HEK293T (cell line): ENCODE measurements at regions not wholly inside any gene's neighbourhood (a gene's known extent, or its start where the extent isn't known, plus 50 kb on each side); places are given as distances from the start of the nearest gene placed in this dataset.

Source experiments
- ARNT ChIP-seq: fragments of 450-650 bp; IDR thresholded peaks from 2 replicates; pipeline ENCODE4 v1.6.1; 2017; ENCODE audit warnings: mild to moderate bottlenecking
- BHLHE40 ChIP-seq: fragments of 450-650 bp; IDR thresholded peaks from 2 replicates; pipeline ENCODE4 v1.6.1; 2016; ENCODE audit warnings: mild to moderate bottlenecking, moderate library complexity, borderline replicate concordance
- ELF4 ChIP-seq: fragments of 450-650 bp; IDR thresholded peaks from 2 replicates; pipeline ENCODE4 v1.6.1; 2017; ENCODE audit warnings: antibody characterized with exemption
- FOXA1 ChIP-seq: fragments of 450-650 bp; IDR thresholded peaks from 2 replicates; pipeline ENCODE4 v1.6.1; 2016; ENCODE audit warnings: mild to moderate bottlenecking
- FOXK2 ChIP-seq: fragments of 450-650 bp; IDR thresholded peaks from 2 replicates; pipeline ENCODE4 v1.6.1; 2016; ENCODE audit warnings: mild to moderate bottlenecking
- FOXM1 ChIP-seq: fragments of 450-650 bp; IDR thresholded peaks from 2 replicates; pipeline ENCODE4 v1.6.1; 2017; ENCODE audit warnings: mild to moderate bottlenecking, borderline replicate concordance
- HDGF ChIP-seq: fragments of 450-650 bp; IDR thresholded peaks from 2 replicates; pipeline ENCODE4 v1.6.1; 2017; ENCODE audit warnings: antibody characterized with exemption, borderline replicate concordance
- LEF1 ChIP-seq: fragments of 450-650 bp; IDR thresholded peaks from 2 replicates; pipeline ENCODE4 v1.6.1; 2017; ENCODE audit warnings: mild to moderate bottlenecking, borderline replicate concordance
- NFRKB ChIP-seq: fragments of 450-650 bp; IDR thresholded peaks from 2 replicates; pipeline ENCODE4 v1.6.1; 2016; ENCODE audit warnings: mild to moderate bottlenecking, moderate library complexity
- PKNOX1 ChIP-seq: fragments of 450-650 bp; IDR thresholded peaks from 2 replicates; pipeline ENCODE4 v1.6.1; 2016
- SP1 ChIP-seq: fragments of 450-650 bp; IDR thresholded peaks from 2 replicates; pipeline ENCODE4 v1.6.1; 2017
- SUZ12 ChIP-seq: fragments of 450-650 bp; IDR thresholded peaks from 2 replicates; pipeline ENCODE4 v1.6.1; 2016; ENCODE audit warnings: mild to moderate bottlenecking
- TARDBP ChIP-seq: fragments of 450-650 bp; IDR thresholded peaks from 2 replicates; pipeline ENCODE4 v1.6.1; 2016
- ZNF384 ChIP-seq: fragments of 450-650 bp; IDR thresholded peaks from 2 replicates; pipeline ENCODE4 v1.6.1; 2016

- TF ChIP-seq ARNT: no peak
- no peak for TF ChIP-seq NFRKB
- no peak for TF ChIP-seq TARDBP
- TF ChIP-seq FOXA1: no peak
- TF ChIP-seq SUZ12: no peak
- no peak for TF ChIP-seq SP1
- no peak for TF ChIP-seq LEF1
- TF ChIP-seq FOXK2: no peak
- TF ChIP-seq ELF4: no peak
- TF ChIP-seq PKNOX1: no peak
- TF ChIP-seq FOXM1: no peak
- no peak for TF ChIP-seq BHLHE40
- no peak for TF ChIP-seq ZNF384
- TF ChIP-seq HDGF: no peak
Observed at GRCh38 chr13:79222427-79223205, 183.4 kb downstream of the RBM26 start.
